GM18519 (cell line): ENCODE measurements at regions not wholly inside any gene's neighbourhood (a gene's known extent, or its start where the extent isn't known, plus 50 kb on each side); places are given as distances from the start of the nearest gene placed in this dataset.

Experiments used
- ATAC-seq: cut with Tn5 transposase; IDR thresholded peaks from one replicate; pipeline ENCODE4 v1.9.1; 2021; ENCODE audit warnings: mild to moderate bottlenecking, moderate library complexity; ENCODE audit not compliant: unreplicated experiment, low FRiP score

GRCh38 chr1:193762236-193762635 is 575.8 kb upstream of the B3GALT2 start:
- no peak for ATAC-seq

GRCh38 chr1:193755441-193755840 is 569.0 kb upstream of the B3GALT2 start:
- no peak for ATAC-seq

GRCh38 chr1:193754732-193755427 is 568.5 kb upstream of the B3GALT2 start:
- ATAC-seq, result no peak

GRCh38 chr1:193754151-193754550 is 567.7 kb upstream of the B3GALT2 start:
- no peak for ATAC-seq

- no peak for ATAC-seq
Measured at GRCh38 chr1:193753038-193753756, 566.8 kb upstream of the B3GALT2 start.

- ATAC-seq, result no peak
Measured at GRCh38 chr1:193749868-193750267, 563.5 kb upstream of the B3GALT2 start.

- no peak for ATAC-seq
Measured at GRCh38 chr1:193747579-193747978, 561.2 kb upstream of the B3GALT2 start.

- ATAC-seq, result no peak
Measured at GRCh38 chr1:193741228-193741627, 554.8 kb upstream of the B3GALT2 start.

GRCh38 chr1:193740762-193741161 is 554.3 kb upstream of the B3GALT2 start:
- no peak for ATAC-seq

GRCh38 chr1:193736507-193736906 is 550.1 kb upstream of the B3GALT2 start:
- no peak for ATAC-seq

- ATAC-seq, result no peak
Measured at GRCh38 chr1:193733674-193734073, 547.3 kb upstream of the B3GALT2 start.

GRCh38 chr1:193730017-193730416 is 543.6 kb upstream of the B3GALT2 start:
- ATAC-seq, result no peak

GRCh38 chr1:193729429-193729828 is 543.0 kb upstream of the B3GALT2 start:
- no peak for ATAC-seq

- ATAC-seq, result no peak
Measured at GRCh38 chr1:193727850-193728249, 541.4 kb upstream of the B3GALT2 start.

- no peak for ATAC-seq
Measured at GRCh38 chr1:193726722-193727121, 540.3 kb upstream of the B3GALT2 start.

- ATAC-seq, result no peak
Measured at GRCh38 chr1:193712392-193712791, 526.0 kb upstream of the B3GALT2 start.

- ATAC-seq, result no peak
Measured at GRCh38 chr1:193709607-193710006, 523.2 kb upstream of the B3GALT2 start.

GRCh38 chr1:193707271-193708021 is 521.0 kb upstream of the B3GALT2 start:
- ATAC-seq, result no peak

- no peak for ATAC-seq
Measured at GRCh38 chr1:193706766-193707165, 520.4 kb upstream of the B3GALT2 start.

GRCh38 chr1:193705554-193705981 is 519.2 kb upstream of the B3GALT2 start:
- no peak for ATAC-seq

- ATAC-seq, result no peak
Measured at GRCh38 chr1:193703655-193704054, 517.2 kb upstream of the B3GALT2 start.
